GM23338 (cell line): ENCODE measurements at regions not wholly inside any gene's neighbourhood (a gene's known extent, or its start where the extent isn't known, plus 50 kb on each side); places are given as distances from the start of the nearest gene placed in this dataset.

ENCODE experiments used
- ATAC-seq: fragments of 200-7000 bp; cut with Tn5 transposase; 3 replicates; pipeline ENCODE4 v1.9.1; 2020
- DNase-seq: peaks from one replicate; pipeline ENCODE4 v3.0.0-alpha.2; 2015; ENCODE audit warnings: low spot score
- H2AFZ ChIP-seq: fragments of 200-600 bp; sonication (generic); 2 replicates; pipeline ENCODE4 v1.8.0; 2016; ENCODE audit warnings: antibody characterized with exemption, mild to moderate bottlenecking, moderate library complexity
- H3F3A ChIP-seq: fragments of 200-600 bp; sonication (generic); replicated peaks from 2 replicates; pipeline ENCODE4 v1.8.0; 2017; ENCODE audit warnings: antibody characterized with exemption, mixed run types, low read depth
- H3K27ac ChIP-seq: fragments of 200-600 bp; sonication (generic); 2 replicates; pipeline ENCODE4 v1.6.1; 2016; ENCODE audit warnings: low read depth
- H3K27me3 ChIP-seq: fragments of 200-600 bp; sonication (generic); 2 replicates; pipeline ENCODE4 v1.8.0; 2016; ENCODE audit warnings: mild to moderate bottlenecking, mixed run types, moderate library complexity; ENCODE audit not compliant: insufficient read depth
- H3K36me3 ChIP-seq: fragments of 200-600 bp; sonication (generic); 2 replicates; pipeline ENCODE4 v1.8.0; 2016; ENCODE audit warnings: mild to moderate bottlenecking; ENCODE audit not compliant: insufficient read depth
- H3K4me1 ChIP-seq: fragments of 200-600 bp; sonication (generic); 2 replicates; pipeline ENCODE4 v1.8.0; 2016; ENCODE audit warnings: mild to moderate bottlenecking, moderate library complexity; ENCODE audit not compliant: insufficient read depth
- H3K4me2 ChIP-seq: fragments of 200-600 bp; sonication (generic); 2 replicates; pipeline ENCODE4 v1.7.1; 2017; ENCODE audit warnings: mixed run types
- H3K4me3 ChIP-seq: fragments of 200-600 bp; sonication (generic); 2 replicates; pipeline ENCODE4 v1.6.1; 2016; ENCODE audit warnings: mixed run types
- H3K79me2 ChIP-seq: fragments of 200-600 bp; sonication (generic); replicated peaks from 2 replicates; pipeline ENCODE4 v1.8.0; 2017; ENCODE audit warnings: mild to moderate bottlenecking; ENCODE audit not compliant: insufficient read depth
- H3K9me2 ChIP-seq: fragments of 200-600 bp; sonication (generic); 2 replicates; pipeline ENCODE4 v1.8.0; 2017; ENCODE audit not compliant: insufficient read depth
- H4K20me1 ChIP-seq: fragments of 200-600 bp; sonication (generic); replicated peaks from 2 replicates; pipeline ENCODE4 v1.8.0; 2017; ENCODE audit warnings: mild to moderate bottlenecking; ENCODE audit not compliant: insufficient read depth
- H3K27ac Mint-ChIP-seq: 2 replicates; pipeline ENCODE4 v1.8.0; 2020; ENCODE audit warnings: inconsistent platforms, mild to moderate bottlenecking, moderate library complexity, mixed read lengths
- H3K27me3 Mint-ChIP-seq: 3 replicates; pipeline ENCODE4 v1.8.0; 2022; ENCODE audit warnings: low read depth, mild to moderate bottlenecking, moderate library complexity, mixed read lengths, inconsistent platforms; ENCODE audit not compliant: insufficient read depth, poor library complexity
- H3K36me3 Mint-ChIP-seq: 3 replicates; pipeline ENCODE4 v1.8.0; 2021; ENCODE audit warnings: low read depth, mild to moderate bottlenecking, inconsistent platforms, moderate library complexity, mixed read lengths
- H3K4me1 Mint-ChIP-seq: 3 replicates; pipeline ENCODE4 v1.8.0; 2020; ENCODE audit warnings: mild to moderate bottlenecking, inconsistent platforms, mixed read lengths
- H3K4me3 Mint-ChIP-seq: 3 replicates; pipeline ENCODE4 v1.8.0; 2021; ENCODE audit warnings: moderate library complexity, mild to moderate bottlenecking, inconsistent platforms, mixed read lengths
- H3K9me3 Mint-ChIP-seq: 3 replicates; pipeline ENCODE4 v1.8.0; 2020; ENCODE audit warnings: moderate library complexity, mild to moderate bottlenecking, inconsistent platforms, mixed read lengths
- CTCF ChIP-seq, 2 experiments: fragments of 200-600 bp in 1 of 2; sonication (generic) in 1 of 2; conservative IDR thresholded peaks; 2 replicates each; pipeline versions ENCODE4 v1.5.1 to v1.6.1; 2016 to 2017; ENCODE audit warnings: antibody characterized with exemption in 2 of 2, low read depth in 2 of 2, mild to moderate bottlenecking in 2 of 2, moderate library complexity in 1 of 2
- EZH2 ChIP-seq: fragments of 200-600 bp; sonication (generic); IDR thresholded peaks from one replicate; pipeline ENCODE4 v1.8.0; 2017; ENCODE audit warnings: antibody characterized with exemption, mild to moderate bottlenecking, low read depth; ENCODE audit not compliant: unreplicated experiment
- EZH2phosphoT487 ChIP-seq: fragments of 200-600 bp; sonication (generic); IDR thresholded peaks from one replicate; pipeline ENCODE4 v1.8.1; 2018; ENCODE audit warnings: antibody characterized with exemption; ENCODE audit not compliant: unreplicated experiment
- JUNB ChIP-seq: IDR thresholded peaks from one replicate; pipeline ENCODE4 v1.6.1; 2016; ENCODE audit warnings: antibody characterized with exemption; ENCODE audit not compliant: unreplicated experiment
- NANOG ChIP-seq: IDR thresholded peaks from 2 replicates; pipeline ENCODE4 v1.6.1; 2016; ENCODE audit warnings: antibody characterized with exemption, borderline replicate concordance
- REST ChIP-seq: IDR thresholded peaks from one replicate; pipeline ENCODE4 v1.6.1; 2018; ENCODE audit warnings: antibody characterized with exemption; ENCODE audit not compliant: unreplicated experiment
- STAT1 ChIP-seq: IDR thresholded peaks from one replicate; pipeline ENCODE4 v1.6.1; 2016; ENCODE audit warnings: antibody characterized with exemption; ENCODE audit not compliant: unreplicated experiment
- ZNF114 ChIP-seq: fragments of 250-450 bp; sonication (Bioruptor Pico); IDR thresholded peaks from 2 replicates; pipeline ENCODE4 v1.5.0; 2020; ENCODE audit warnings: mild to moderate bottlenecking, moderate library complexity
- ZNF331 ChIP-seq: fragments of 250-450 bp; sonication (Bioruptor Pico); IDR thresholded peaks from 2 replicates; pipeline ENCODE4 v1.5.0; 2020; ENCODE audit warnings: low read depth, mild to moderate bottlenecking, moderate library complexity
- ZNF462 ChIP-seq: fragments of 250-450 bp; sonication (Bioruptor Pico); IDR thresholded peaks from 2 replicates; pipeline ENCODE4 v1.5.0; 2020; ENCODE audit warnings: mild to moderate bottlenecking, moderate library complexity

GRCh38 chr5:44660251-44660650 lies 148.5 kb upstream of the MRPS30 start (continued):
- TF ChIP-seq JUNB (no peak), ZNF331 (CRISPR knock-in tag) (no peak), CTCF (conservative IDR thresholded peaks at IDR 0.05; ENCODE audit: low read depth in 2 of 2) (no peak), NANOG (no peak), REST (no peak), EZH2phosphoT487 (no peak), EZH2 (no peak), ZNF114 (CRISPR knock-in tag) (no peak), STAT1 (no peak)

GRCh38 chr5:44659334-44659733 lies 149.4 kb upstream of the MRPS30 start:
- H3K4me3 Mint-ChIP-seq, result no peak overlapping the region
- DNase-seq (no peak), ATAC-seq (no peak)
- Histone ChIP-seq H2AFZ (no peak overlapping the region), H4K20me1 (no peaks in the 10 kb centered on the region), H3K4me3 (no peak overlapping the region), H3K4me2 (no peak overlapping the region), H3K27me3 (no peaks in the 10 kb centered on the region), H3K36me3 (no peaks in the 10 kb centered on the region), H3K27ac (no peak overlapping the region), H3K79me2 (no peaks in the 10 kb centered on the region), H3F3A (no peaks in the 10 kb centered on the region), H3K4me1 (no peaks in the 10 kb centered on the region), H3K9me2 (no peaks in the 10 kb centered on the region)
- H3K9me3 Mint-ChIP-seq, result peaks cover 35% of the 10 kb centered on the region
- no peaks in the 10 kb centered on the region for H3K27me3 Mint-ChIP-seq
- H3K4me1 Mint-ChIP-seq, result no peaks in the 10 kb centered on the region
- no peak overlapping the region for H3K27ac Mint-ChIP-seq
- peaks cover 24% of the 10 kb centered on the region; the same call in 2 of the 3 replicates for H3K36me3 Mint-ChIP-seq
- no peak for TF ChIP-seq EZH2phosphoT487
- no peak for TF ChIP-seq REST
- no peak for TF ChIP-seq EZH2
- TF ChIP-seq STAT1, result no peak
- TF ChIP-seq ZNF462 (CRISPR knock-in tag), result no peak
